Endothelial cell of umbilical vein (primary cell): ENCODE measurements at regions not wholly inside any gene's neighbourhood (a gene's known extent, or its start where the extent isn't known, plus 50 kb on each side); places are given as distances from the start of the nearest gene placed in this dataset.

Experiments
- BruUV-seq: library from RNA; stranded (reverse); fragments of 400-500 nt; replicated peaks from 2 replicates; lab custom pipeline; 2021; lab: Mats Ljungman, UMichigan
- CTCF ChIA-PET: fragments of 300-600, 350-600 bp; sonication (Branson Sonifier 250); formaldehyde crosslinking; loops from one replicate; lab custom pipeline; 2021; ENCODE audit warnings: antibody characterized with exemption, inconsistent platforms; lab: Charles Lee
- POLR2A ChIA-PET: fragments of 300-600, 350-600 bp; sonication (Branson Sonifier 250); formaldehyde crosslinking; loops from one replicate; lab custom pipeline; 2021; ENCODE audit warnings: antibody characterized with exemption, inconsistent platforms; lab: Charles Lee
- DNase-seq: peaks from one replicate; pipeline ENCODE4 v3.0.0-alpha.2; 2011; ENCODE audit warnings: low read depth, low spot score
- FAIRE-seq: peaks from 2 replicates; lab custom pipeline; 2011; peaks lifted over from hg19 to GRCh38; lab: Jason Lieb, UNC
- H2AFZ ChIP-seq: 2 replicates; pipeline ENCODE4 v1.6.0; 2012; ENCODE audit warnings: low read depth, low read length, control low read depth, inconsistent platforms
- H3K27ac ChIP-seq: 2 replicates; pipeline ENCODE4 v1.5.1; 2011; ENCODE audit warnings: low read depth, mild to moderate bottlenecking, control low read depth, low read length, moderate library complexity; ENCODE audit not compliant: insufficient read depth
- H3K27me3 ChIP-seq, 2 experiments: 2 replicates each; pipeline versions ENCODE4 v1.6.0 to v1.6.1; 2011; ENCODE audit warnings: low read length in 2 of 2, mixed read lengths in 1 of 2; ENCODE audit not compliant: control insufficient read depth in 2 of 2, insufficient read depth in 2 of 2
- H3K36me3 ChIP-seq, 2 experiments: 2 replicates in 1 of 2; 3 replicates in 1 of 2; pipeline ENCODE4 v1.5.1; 2011; ENCODE audit warnings: low read length in 2 of 2, mild to moderate bottlenecking in 1 of 2, moderate library complexity in 1 of 2; ENCODE audit not compliant: control insufficient read depth in 2 of 2, insufficient read depth in 2 of 2; ENCODE audit errors: extremely low read depth in 1 of 2
- H3K4me1 ChIP-seq: 3 replicates; pipeline ENCODE4 v1.5.1; 2011; ENCODE audit warnings: mild to moderate bottlenecking, low read length; ENCODE audit not compliant: control insufficient read depth, insufficient read depth; ENCODE audit errors: extremely low read depth
- H3K4me2 ChIP-seq: 2 replicates; pipeline ENCODE4 v1.6.1; 2011; ENCODE audit warnings: low read length, control low read depth, mixed read lengths; ENCODE audit not compliant: insufficient read depth
- H3K4me3 ChIP-seq, 3 experiments: fragments of 200-600 bp in 1 of 3; sonication (generic), shearing (Covaris generic) in 1 of 3; replicated peaks in 1 of 3; 2 replicates each; pipeline ENCODE4 v1.5.1; 2011 to 2016; ENCODE audit warnings: control low read depth in 3 of 3, low read length in 3 of 3, mild to moderate bottlenecking in 2 of 3, inconsistent platforms in 1 of 3, low read depth in 1 of 3, moderate library complexity in 1 of 3; ENCODE audit not compliant: insufficient read depth in 1 of 3
- H3K79me2 ChIP-seq: 2 replicates; pipeline ENCODE4 v1.6.0; 2012; ENCODE audit warnings: low read length, inconsistent platforms; ENCODE audit not compliant: control insufficient read depth, insufficient read depth
- H3K9ac ChIP-seq: replicated peaks from 2 replicates; pipeline ENCODE3; 2011; ENCODE audit warnings: low read length, control low read depth; ENCODE audit not compliant: insufficient read depth; ENCODE audit errors: extremely low read depth
- H3K9me1 ChIP-seq: replicated peaks from 3 replicates; pipeline ENCODE4 v1.6.0; 2011; ENCODE audit warnings: mild to moderate bottlenecking, low read length; ENCODE audit not compliant: control insufficient read depth, insufficient read depth; ENCODE audit errors: extremely low read depth
- H3K9me3 ChIP-seq: replicated peaks from 2 replicates; pipeline ENCODE4 v1.5.1; 2012; ENCODE audit warnings: low read length, inconsistent platforms; ENCODE audit not compliant: control insufficient read depth, insufficient read depth
- H4K20me1 ChIP-seq: replicated peaks from 2 replicates; pipeline ENCODE3; 2011; ENCODE audit warnings: mild to moderate bottlenecking, low read length; ENCODE audit not compliant: control insufficient read depth, insufficient read depth; ENCODE audit errors: extremely low read depth
- CTCF ChIP-seq, 2 donors: IDR thresholded peaks; 1 replicate in 1 of 2; 2 replicates in 1 of 2; pipeline ENCODE4 v1.5.1; 2011; ENCODE audit warnings: low read length in 2 of 2, mild to moderate bottlenecking in 2 of 2, moderate library complexity in 2 of 2, control low read depth in 1 of 2, inconsistent platforms in 1 of 2, low read depth in 1 of 2; ENCODE audit not compliant: insufficient read depth in 1 of 2; ENCODE audit errors: extremely low read depth in 1 of 2
- EZH2 ChIP-seq: IDR thresholded peaks from 2 replicates; pipeline ENCODE4 v1.6.1; 2012; ENCODE audit warnings: borderline replicate concordance, low read depth, mild to moderate bottlenecking, moderate library complexity, low read length, inconsistent platforms; ENCODE audit not compliant: severe bottlenecking
- FOS ChIP-seq: IDR thresholded peaks from 2 replicates; pipeline ENCODE4 v1.6.1; 2011; ENCODE audit warnings: mild to moderate bottlenecking, low read length, moderate library complexity, borderline replicate concordance; ENCODE audit not compliant: insufficient read depth
- GATA2 ChIP-seq: IDR thresholded peaks from 2 replicates; pipeline ENCODE4 v1.7.0; 2011; ENCODE audit warnings: low read depth, mild to moderate bottlenecking, moderate library complexity, mixed read lengths, low read length; ENCODE audit not compliant: insufficient read length, insufficient read depth
- JUN ChIP-seq: IDR thresholded peaks from 2 replicates; pipeline ENCODE4 v1.6.1; 2011; ENCODE audit warnings: borderline replicate concordance, low read depth; ENCODE audit not compliant: insufficient read length, insufficient read depth
- MAX ChIP-seq: IDR thresholded peaks from 2 replicates; pipeline ENCODE4 v1.6.1; 2011; ENCODE audit not compliant: insufficient read depth, insufficient read length
- MYC ChIP-seq: IDR thresholded peaks from one replicate; pipeline ENCODE4 v1.6.1; 2011; ENCODE audit warnings: mild to moderate bottlenecking, low read depth, low read length
- POLR2A ChIP-seq: IDR thresholded peaks from 2 replicates; pipeline ENCODE4 v1.6.1; 2012; ENCODE audit warnings: low read depth, mild to moderate bottlenecking, control low read depth, low read length
- POLR2AphosphoS5 ChIP-seq: IDR thresholded peaks from 2 replicates; pipeline ENCODE4 v1.6.1; 2012; ENCODE audit warnings: low read depth, mild to moderate bottlenecking, control low read depth, low read length, moderate library complexity; ENCODE audit not compliant: insufficient read depth
- dilution Hi-C: fragments of 300-500 bp; cut with MboI; formaldehyde crosslinking; loops from one replicate; pipeline ENCODE4 v1.15.0; 2019; ENCODE audit warnings: low sequenced_read_pairs; ENCODE audit not compliant: extremely low pct_ligation_motif_present
- intact Hi-C: fragments of 100-400 bp; cut with micrococcal nuclease; formaldehyde crosslinking; loops from one replicate; pipeline ENCODE4 v1.10.0; 2022

GRCh38 chr16:73383195-73383987 is 335.5 kb upstream of the ZFHX3 start:
- intact Hi-C loops: no loop called here
- ChIA-PET CTCF (no interaction called here), POLR2A (no interaction called here)
- Histone ChIP-seq H3K9ac (no peak overlapping the region), H3K27me3 (no peaks in the 10 kb centered on the region), H3K9me1 (no peaks in the 10 kb centered on the region), H3K27ac (no peak overlapping the region), H4K20me1 (no peaks in the 10 kb centered on the region), H3K79me2 (no peaks in the 10 kb centered on the region), H3K9me3 (no peaks in the 10 kb centered on the region), H2AFZ (no peak overlapping the region), H3K4me2 (no peak overlapping the region), H3K4me3 (no peak overlapping the region), H3K36me3 (no peaks in the 10 kb centered on the region), H3K4me1 (no peaks in the 10 kb centered on the region)
- no peak for FAIRE-seq
- TF ChIP-seq MAX (no peak), MYC (no peak), CTCF (IDR thresholded peaks at IDR 0.05; ENCODE audit: extremely low read depth in 1 of 2, insufficient read depth in 1 of 2, low read depth in 1 of 2, low read length in 2 of 2) (no peak), EZH2 (no peak), POLR2A (no peak), JUN (no peak), GATA2 (no peak), POLR2AphosphoS5 (no peak), FOS (no peak)
- dilution Hi-C loops: no loop called here
- no TSS peak for BruUV-seq
- no peak for DNase-seq
